Suprapubic skin (tissue), 3 donors: ENCODE measurements at regions not wholly inside any gene's neighbourhood (a gene's known extent, or its start where the extent isn't known, plus 50 kb on each side); places are given as distances from the start of the nearest gene placed in this dataset.

Source experiments
- POLR2A ChIP-seq, 2 donors: fragments of 450-650 bp; IDR thresholded peaks; one replicate each; pipeline ENCODE4 v1.6.1; 2017; ENCODE audit warnings: antibody characterized with exemption in 2 of 2, mild to moderate bottlenecking in 2 of 2, moderate library complexity in 2 of 2
- TF ChIP-seq, protein P1 (sequence below), 2 donors: fragments of 200-600 bp in 1 of 2; fragments of 450-650 bp in 1 of 2; sonication (generic) in 1 of 2; IDR thresholded peaks; one replicate each; pipeline ENCODE4 v1.5.1; 2016 to 2019; ENCODE audit warnings: antibody characterized with exemption in 2 of 2, mild to moderate bottlenecking in 1 of 2, moderate library complexity in 1 of 2

- no peak for TF ChIP-seq POLR2A (IDR thresholded peaks at IDR 0.05)
- TF ChIP-seq, protein P1, sequence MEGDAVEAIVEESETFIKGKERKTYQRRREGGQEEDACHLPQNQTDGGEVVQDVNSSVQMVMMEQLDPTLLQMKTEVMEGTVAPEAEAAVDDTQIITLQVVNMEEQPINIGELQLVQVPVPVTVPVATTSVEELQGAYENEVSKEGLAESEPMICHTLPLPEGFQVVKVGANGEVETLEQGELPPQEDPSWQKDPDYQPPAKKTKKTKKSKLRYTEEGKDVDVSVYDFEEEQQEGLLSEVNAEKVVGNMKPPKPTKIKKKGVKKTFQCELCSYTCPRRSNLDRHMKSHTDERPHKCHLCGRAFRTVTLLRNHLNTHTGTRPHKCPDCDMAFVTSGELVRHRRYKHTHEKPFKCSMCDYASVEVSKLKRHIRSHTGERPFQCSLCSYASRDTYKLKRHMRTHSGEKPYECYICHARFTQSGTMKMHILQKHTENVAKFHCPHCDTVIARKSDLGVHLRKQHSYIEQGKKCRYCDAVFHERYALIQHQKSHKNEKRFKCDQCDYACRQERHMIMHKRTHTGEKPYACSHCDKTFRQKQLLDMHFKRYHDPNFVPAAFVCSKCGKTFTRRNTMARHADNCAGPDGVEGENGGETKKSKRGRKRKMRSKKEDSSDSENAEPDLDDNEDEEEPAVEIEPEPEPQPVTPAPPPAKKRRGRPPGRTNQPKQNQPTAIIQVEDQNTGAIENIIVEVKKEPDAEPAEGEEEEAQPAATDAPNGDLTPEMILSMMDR (IDR thresholded peaks at IDR 0.05), result no peak
Measured at GRCh38 chr1:177789956-177790355, 179.9 kb downstream of the SEC16B start.
